Suprapubic skin (tissue), 4 donors: ENCODE measurements at regions not wholly inside any gene's neighbourhood (a gene's known extent, or its start where the extent isn't known, plus 50 kb on each side); places are given as distances from the start of the nearest gene placed in this dataset.

Experiments
- DNase-seq, 2 donors: peaks; one replicate each; pipeline ENCODE4 v3.0.0-alpha.2; 2019; ENCODE audit warnings: low spot score in 2 of 2
- H3K27ac ChIP-seq: fragments of 200-600 bp; sonication (generic); one replicate; pipeline ENCODE4 v1.5.1; 2019
- H3K27me3 ChIP-seq: fragments of 200-600 bp; sonication (generic); one replicate; pipeline ENCODE4 v1.5.1; 2019
- H3K36me3 ChIP-seq: fragments of 200-600 bp; sonication (generic); one replicate; pipeline ENCODE4 v1.5.1; 2019
- H3K4me1 ChIP-seq: fragments of 200-600 bp; sonication (generic); one replicate; pipeline ENCODE4 v1.5.1; 2019
- H3K4me3 ChIP-seq: fragments of 200-600 bp; sonication (generic); one replicate; pipeline ENCODE4 v1.5.1; 2019; ENCODE audit warnings: mild to moderate bottlenecking
- H3K9me3 ChIP-seq: fragments of 200-600 bp; sonication (generic); one replicate; pipeline ENCODE4 v1.5.1; 2019
- EP300 ChIP-seq: sonication (generic); formaldehyde crosslinking; IDR thresholded peaks from one replicate; pipeline ENCODE4 v1.6.1; 2017; ENCODE audit warnings: antibody characterized with exemption
- POLR2A ChIP-seq, 2 donors: fragments of 450-650 bp; IDR thresholded peaks; one replicate each; pipeline ENCODE4 v1.6.1; 2017; ENCODE audit warnings: antibody characterized with exemption in 2 of 2, mild to moderate bottlenecking in 2 of 2, moderate library complexity in 2 of 2
- POLR2AphosphoS5 ChIP-seq, 3 donors: sonication (generic); formaldehyde crosslinking; IDR thresholded peaks; one replicate each; pipeline ENCODE4 v1.6.1; 2017; ENCODE audit warnings: antibody characterized with exemption in 3 of 3
- WGBS: methylation state at CpG from one replicate; pipeline ENCODE4 v1.1.5; 2018; 5-methylcytosine and 5-hydroxymethylcytosine counted together
- TF ChIP-seq, protein P1 (sequence below), 2 donors: fragments of 200-600 bp in 1 of 2; fragments of 450-650 bp in 1 of 2; sonication (generic) in 1 of 2; IDR thresholded peaks; one replicate each; pipeline ENCODE4 v1.5.1; 2016 to 2019; ENCODE audit warnings: antibody characterized with exemption in 2 of 2, mild to moderate bottlenecking in 1 of 2, moderate library complexity in 1 of 2

- TF ChIP-seq, protein P1, sequence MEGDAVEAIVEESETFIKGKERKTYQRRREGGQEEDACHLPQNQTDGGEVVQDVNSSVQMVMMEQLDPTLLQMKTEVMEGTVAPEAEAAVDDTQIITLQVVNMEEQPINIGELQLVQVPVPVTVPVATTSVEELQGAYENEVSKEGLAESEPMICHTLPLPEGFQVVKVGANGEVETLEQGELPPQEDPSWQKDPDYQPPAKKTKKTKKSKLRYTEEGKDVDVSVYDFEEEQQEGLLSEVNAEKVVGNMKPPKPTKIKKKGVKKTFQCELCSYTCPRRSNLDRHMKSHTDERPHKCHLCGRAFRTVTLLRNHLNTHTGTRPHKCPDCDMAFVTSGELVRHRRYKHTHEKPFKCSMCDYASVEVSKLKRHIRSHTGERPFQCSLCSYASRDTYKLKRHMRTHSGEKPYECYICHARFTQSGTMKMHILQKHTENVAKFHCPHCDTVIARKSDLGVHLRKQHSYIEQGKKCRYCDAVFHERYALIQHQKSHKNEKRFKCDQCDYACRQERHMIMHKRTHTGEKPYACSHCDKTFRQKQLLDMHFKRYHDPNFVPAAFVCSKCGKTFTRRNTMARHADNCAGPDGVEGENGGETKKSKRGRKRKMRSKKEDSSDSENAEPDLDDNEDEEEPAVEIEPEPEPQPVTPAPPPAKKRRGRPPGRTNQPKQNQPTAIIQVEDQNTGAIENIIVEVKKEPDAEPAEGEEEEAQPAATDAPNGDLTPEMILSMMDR (IDR thresholded peaks at IDR 0.05) = no peak
- TF ChIP-seq POLR2AphosphoS5 (IDR thresholded peaks at IDR 0.05) = no peak
- TF ChIP-seq EP300 = no peak
- TF ChIP-seq POLR2A (IDR thresholded peaks at IDR 0.05) = no peak
- Histone ChIP-seq H3K36me3 (no peaks in the 10 kb centered on the region), H3K4me3 (no peak overlapping the region), H3K27ac (no peak overlapping the region), H3K27me3 (no peaks in the 10 kb centered on the region), H3K4me1 (no peaks in the 10 kb centered on the region), H3K9me3 (no peaks in the 10 kb centered on the region)
- WGBS = 94% methylated on average over 3 of the region's 3 CpGs
- DNase-seq = no peak
Observed at GRCh38 chr9:80518441-80518840, 946.7 kb downstream of the TLE4 start.

DNA sequence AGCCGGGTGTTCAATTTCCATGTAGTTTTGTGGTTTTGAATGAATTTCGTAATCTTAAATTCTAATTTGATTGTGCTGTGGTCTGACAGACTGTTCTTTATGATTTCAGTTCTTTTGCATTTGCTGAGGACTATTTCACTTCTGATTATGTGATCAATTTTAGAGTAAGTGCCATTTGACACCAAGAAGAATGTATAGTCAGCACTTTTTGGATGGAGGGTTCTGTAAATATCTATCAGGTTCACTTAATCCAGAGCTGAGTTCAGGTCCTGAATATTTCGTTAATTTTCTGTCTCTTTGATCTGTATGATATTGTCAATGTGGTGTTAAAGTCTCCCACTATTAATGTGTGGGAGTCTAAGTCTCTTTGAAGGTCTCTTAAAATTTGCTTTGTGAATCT lies 944.9 kb downstream of the TLE4 start:
- no peak for TF ChIP-seq EP300
- no peak for TF ChIP-seq POLR2A (IDR thresholded peaks at IDR 0.05)
- TF ChIP-seq POLR2AphosphoS5 (IDR thresholded peaks at IDR 0.05) = no peak
- TF ChIP-seq, protein P1 (IDR thresholded peaks at IDR 0.05) = no peak
- WGBS = 79% methylated on average over 3 of the region's 3 CpGs
- H3K4me3 ChIP-seq = no peak overlapping the region

GRCh38 chr9:80509358-80509757 lies 937.6 kb downstream of the TLE4 start:
- H3K36me3 ChIP-seq = no peaks in the 10 kb centered on the region
- TF ChIP-seq POLR2A (IDR thresholded peaks at IDR 0.05) (no peak), POLR2AphosphoS5 (IDR thresholded peaks at IDR 0.05) (no peak)
- no peak overlapping the region for H3K4me3 ChIP-seq
- DNase-seq = no peak
- 75% methylated on average over 1 of the region's 1 CpG for WGBS
- H3K4me1 ChIP-seq = no peaks in the 10 kb centered on the region
- no peaks in the 10 kb centered on the region for H3K9me3 ChIP-seq
- no peaks in the 10 kb centered on the region for H3K27me3 ChIP-seq
- H3K27ac ChIP-seq = no peak overlapping the region

More for the DNA sequence above, 944.9 kb downstream of the TLE4 start:
- no peaks in the 10 kb centered on the region for H3K36me3 ChIP-seq
- no peaks in the 10 kb centered on the region for H3K27me3 ChIP-seq
- no peak overlapping the region for H3K27ac ChIP-seq
- DNase-seq = no peak
- no peaks in the 10 kb centered on the region for H3K9me3 ChIP-seq
- no peaks in the 10 kb centered on the region for H3K4me1 ChIP-seq

DNA sequence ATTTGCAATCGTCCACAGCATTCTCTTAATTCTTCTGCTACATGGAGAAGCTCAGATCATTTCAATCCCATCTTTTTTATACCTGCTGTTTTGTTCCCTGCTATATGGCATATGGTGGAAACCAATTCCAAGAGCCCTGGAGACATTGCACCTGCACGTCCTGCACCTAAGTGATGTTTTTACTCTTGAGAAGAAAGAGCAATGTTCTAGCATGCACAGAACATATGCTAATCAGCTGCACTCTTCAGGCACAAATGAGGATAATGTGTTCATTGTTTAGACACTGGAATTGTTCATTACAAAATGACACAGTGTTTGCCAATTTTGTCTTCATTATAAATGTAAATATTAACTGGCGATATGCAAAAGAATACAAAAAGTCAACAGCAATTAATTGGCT lies 935.8 kb downstream of the TLE4 start:
- H3K4me1 ChIP-seq = peaks cover 7% of the 10 kb centered on the region
- WGBS = 40% methylated on average over 3 of the region's 3 CpGs
- TF ChIP-seq, protein P1 (IDR thresholded peaks at IDR 0.05) = no peak
- TF ChIP-seq POLR2AphosphoS5 (IDR thresholded peaks at IDR 0.05) = no peak
- H3K4me3 ChIP-seq = no peak overlapping the region
- H3K27ac ChIP-seq = no peak overlapping the region
- no peaks in the 10 kb centered on the region for H3K36me3 ChIP-seq
- no peaks in the 10 kb centered on the region for H3K9me3 ChIP-seq
- DNase-seq = no peak
- H3K27me3 ChIP-seq = no peaks in the 10 kb centered on the region

GRCh38 chr9:80504601-80505230 lies 933.0 kb downstream of the TLE4 start:
- TF ChIP-seq POLR2A (IDR thresholded peaks at IDR 0.05) = no peak
- H3K9me3 ChIP-seq = no peaks in the 10 kb centered on the region
- 56% methylated on average over 7 of the region's 7 CpGs for WGBS
- no peaks in the 10 kb centered on the region for H3K27me3 ChIP-seq
- H3K27ac ChIP-seq = no peak overlapping the region
- H3K36me3 ChIP-seq = no peaks in the 10 kb centered on the region
- no peak overlapping the region for H3K4me3 ChIP-seq
- DNase-seq = no peak
- peaks cover 7% of the 10 kb centered on the region for H3K4me1 ChIP-seq

GRCh38 chr9:80503671-80504281 lies 932.0 kb downstream of the TLE4 start:
- no peak for DNase-seq
- TF ChIP-seq EP300 = no peak
- no peak for TF ChIP-seq POLR2A (IDR thresholded peaks at IDR 0.05)
- TF ChIP-seq, protein P1 (IDR thresholded peaks at IDR 0.05) = no peak
- TF ChIP-seq POLR2AphosphoS5 (IDR thresholded peaks at IDR 0.05) = no peak
- Histone ChIP-seq H3K4me1 (peaks cover 7% of the 10 kb centered on the region), H3K27ac (no peak overlapping the region), H3K36me3 (no peaks in the 10 kb centered on the region), H3K4me3 (no peak overlapping the region), H3K9me3 (no peaks in the 10 kb centered on the region), H3K27me3 (no peaks in the 10 kb centered on the region)
- WGBS = 33% methylated on average over 2 of the region's 2 CpGs
